ENCODE measurements at regions not wholly inside any gene's neighbourhood (a gene's known extent, or its start where the extent isn't known, plus 50 kb on each side); places are given as distances from the start of the nearest gene placed in this dataset.

- no peaks in the 10 kb centered on the region for H3K9me2 ChIP-seq (replicated peaks; ENCODE audit: low read depth, low read length)
Measured at GRCh38 chr3:40631341-40631995, 106.7 kb downstream of the ZNF621 start.

GRCh38 chr3:40637906-40638305 is 113.1 kb downstream of the ZNF621 start:
- H3K79me2 ChIP-seq (ENCODE audit: insufficient read depth, low read length): no peaks in the 10 kb centered on the region
- H3K9me3 ChIP-seq (ENCODE audit: insufficient read depth, low read depth, low read length): 0 out of 2 replicates have a peak, but pooled peaks cover 3% of the 10 kb centered on the region
- H3K9me2 ChIP-seq (replicated peaks; ENCODE audit: low read depth, low read length): no peaks in the 10 kb centered on the region
- no peak overlapping the region for H3K4me2 ChIP-seq (ENCODE audit: low read depth, low read length, poor library complexity, severe bottlenecking)
- H3K9ac ChIP-seq (ENCODE audit: low read depth, low read length, poor library complexity, severe bottlenecking): no peak overlapping the region
- no peaks in the 10 kb centered on the region for H3K4me1 ChIP-seq (ENCODE audit: insufficient read depth, low read length, poor library complexity, severe bottlenecking)
- no peaks in the 10 kb centered on the region for H3F3A ChIP-seq (ENCODE audit: low read depth)
- TF ChIP-seq EZH2phosphoT487 (IDR thresholded peaks at IDR 0.05; ENCODE audit: borderline replicate concordance) (no peak), CTCF (conservative IDR thresholded peaks at IDR 0.05; ENCODE audit: low read length) (no peak)
- no peaks in the 10 kb centered on the region for H3K27me3 ChIP-seq (ENCODE audit: insufficient read depth, low read length, poor library complexity, severe bottlenecking)
- no peak overlapping the region for H2AFZ ChIP-seq (ENCODE audit: low read length)
- no peak overlapping the region for H3K4me3 ChIP-seq (ENCODE audit: low read length, poor library complexity, severe bottlenecking)
- H4K20me1 ChIP-seq (ENCODE audit: insufficient read depth, low read length, poor library complexity, severe bottlenecking): no peaks in the 10 kb centered on the region
- H3K36me3 ChIP-seq (ENCODE audit: insufficient read depth, low read length): no peaks in the 10 kb centered on the region

More at GRCh38 chr3:40631341-40631995, 106.7 kb downstream of the ZNF621 start:
- Histone ChIP-seq H4K20me1 (ENCODE audit: insufficient read depth, low read length, poor library complexity, severe bottlenecking) (no peaks in the 10 kb centered on the region), H3K36me3 (ENCODE audit: insufficient read depth, low read length) (no peaks in the 10 kb centered on the region), H3F3A (ENCODE audit: low read depth) (no peaks in the 10 kb centered on the region), H2AFZ (ENCODE audit: low read length) (no peak overlapping the region), H3K9me3 (ENCODE audit: insufficient read depth, low read depth, low read length) (peaks cover 3% of the 10 kb centered on the region; the same call in 1 of the 2 replicates), H3K4me2 (ENCODE audit: low read depth, low read length, poor library complexity, severe bottlenecking) (no peak overlapping the region), H3K9ac (ENCODE audit: low read depth, low read length, poor library complexity, severe bottlenecking) (no peak overlapping the region), H3K79me2 (ENCODE audit: insufficient read depth, low read length) (no peaks in the 10 kb centered on the region), H3K4me1 (ENCODE audit: insufficient read depth, low read length, poor library complexity, severe bottlenecking) (no peaks in the 10 kb centered on the region), H3K27me3 (ENCODE audit: insufficient read depth, low read length, poor library complexity, severe bottlenecking) (no peaks in the 10 kb centered on the region), H3K4me3 (ENCODE audit: low read length, poor library complexity, severe bottlenecking) (no peak overlapping the region)
- TF ChIP-seq CTCF (conservative IDR thresholded peaks at IDR 0.05; ENCODE audit: low read length) (no peak), EZH2phosphoT487 (IDR thresholded peaks at IDR 0.05; ENCODE audit: borderline replicate concordance) (no peak)

GRCh38 chr3:40639006-40639405 is 114.2 kb downstream of the ZNF621 start:
- no peak overlapping the region for H2AFZ ChIP-seq (ENCODE audit: low read length)
- 0 out of 2 replicates have a peak, but pooled peaks cover 3% of the 10 kb centered on the region for H3K9me3 ChIP-seq (ENCODE audit: insufficient read depth, low read depth, low read length)
- no peaks in the 10 kb centered on the region for H3K9me2 ChIP-seq (replicated peaks; ENCODE audit: low read depth, low read length)
- H3K27me3 ChIP-seq (ENCODE audit: insufficient read depth, low read length, poor library complexity, severe bottlenecking): no peaks in the 10 kb centered on the region
- H4K20me1 ChIP-seq (ENCODE audit: insufficient read depth, low read length, poor library complexity, severe bottlenecking): no peaks in the 10 kb centered on the region
- no peak overlapping the region for H3K4me3 ChIP-seq (ENCODE audit: low read length, poor library complexity, severe bottlenecking)
- no peak overlapping the region for H3K4me2 ChIP-seq (ENCODE audit: low read depth, low read length, poor library complexity, severe bottlenecking)
- no peaks in the 10 kb centered on the region for H3K36me3 ChIP-seq (ENCODE audit: insufficient read depth, low read length)
- H3K79me2 ChIP-seq (ENCODE audit: insufficient read depth, low read length): no peaks in the 10 kb centered on the region
- H3K4me1 ChIP-seq (ENCODE audit: insufficient read depth, low read length, poor library complexity, severe bottlenecking): no peaks in the 10 kb centered on the region
- H3K9ac ChIP-seq (ENCODE audit: low read depth, low read length, poor library complexity, severe bottlenecking): no peak overlapping the region
- TF ChIP-seq EZH2phosphoT487 (IDR thresholded peaks at IDR 0.05; ENCODE audit: borderline replicate concordance) (no peak), CTCF (conservative IDR thresholded peaks at IDR 0.05; ENCODE audit: low read length) (no peak)
- no peaks in the 10 kb centered on the region for H3F3A ChIP-seq (ENCODE audit: low read depth)

Measured in Loucy (cell line).